ENCODE measurements at regions not wholly inside any gene's neighbourhood (a gene's known extent, or its start where the extent isn't known, plus 50 kb on each side); places are given as distances from the start of the nearest gene placed in this dataset.

DNA sequence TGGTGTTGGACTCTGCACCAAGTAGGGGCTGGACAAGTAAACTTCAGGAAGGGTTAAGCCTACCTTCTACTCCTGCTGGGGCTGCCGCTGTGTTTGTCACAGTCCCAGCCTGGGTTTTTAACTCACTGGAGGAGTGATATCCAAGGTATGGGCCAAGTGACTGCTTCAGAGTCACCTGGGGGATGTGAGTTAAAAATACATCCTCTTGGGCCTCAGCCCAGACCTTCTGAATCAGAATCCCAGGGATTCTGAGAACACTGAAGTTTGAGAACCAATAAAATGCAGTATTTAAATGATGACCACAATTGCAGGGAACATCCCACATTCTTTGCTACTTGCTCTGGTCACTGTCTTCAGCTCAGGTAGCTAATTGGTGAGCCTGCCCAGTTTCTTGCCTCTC is 95.1 kb upstream of the DNAH5 start:
- TF ChIP-seq GATA2 (IDR thresholded peaks at IDR 0.05; ENCODE audit: low read depth, low read length) (no peak), GATA3 (IDR thresholded peaks at IDR 0.05; ENCODE audit: low read depth, low read length) (no peak)

DNA sequence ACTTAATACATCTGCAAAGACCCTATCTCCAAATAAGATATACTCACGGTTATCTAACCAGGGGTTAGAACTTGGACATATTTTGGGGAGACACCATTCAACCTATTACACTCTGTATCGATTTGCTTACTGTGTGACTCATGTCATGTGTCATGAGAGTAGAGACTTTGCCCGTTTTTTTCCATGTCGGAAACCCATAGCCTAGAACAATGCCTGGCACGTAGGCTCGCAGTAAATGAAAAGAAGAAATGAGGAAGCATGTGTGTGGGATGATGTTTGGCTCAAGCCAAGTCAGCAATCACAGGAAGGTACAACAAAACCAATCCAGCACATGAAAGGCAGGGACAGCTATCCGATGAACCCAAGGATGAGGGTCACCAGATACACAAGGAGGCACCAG is 94.6 kb upstream of the DNAH5 start:
- TF ChIP-seq GATA3 (IDR thresholded peaks at IDR 0.05; ENCODE audit: low read depth, low read length) (no peak), GATA2 (IDR thresholded peaks at IDR 0.05; ENCODE audit: low read depth, low read length) (no peak)

DNA sequence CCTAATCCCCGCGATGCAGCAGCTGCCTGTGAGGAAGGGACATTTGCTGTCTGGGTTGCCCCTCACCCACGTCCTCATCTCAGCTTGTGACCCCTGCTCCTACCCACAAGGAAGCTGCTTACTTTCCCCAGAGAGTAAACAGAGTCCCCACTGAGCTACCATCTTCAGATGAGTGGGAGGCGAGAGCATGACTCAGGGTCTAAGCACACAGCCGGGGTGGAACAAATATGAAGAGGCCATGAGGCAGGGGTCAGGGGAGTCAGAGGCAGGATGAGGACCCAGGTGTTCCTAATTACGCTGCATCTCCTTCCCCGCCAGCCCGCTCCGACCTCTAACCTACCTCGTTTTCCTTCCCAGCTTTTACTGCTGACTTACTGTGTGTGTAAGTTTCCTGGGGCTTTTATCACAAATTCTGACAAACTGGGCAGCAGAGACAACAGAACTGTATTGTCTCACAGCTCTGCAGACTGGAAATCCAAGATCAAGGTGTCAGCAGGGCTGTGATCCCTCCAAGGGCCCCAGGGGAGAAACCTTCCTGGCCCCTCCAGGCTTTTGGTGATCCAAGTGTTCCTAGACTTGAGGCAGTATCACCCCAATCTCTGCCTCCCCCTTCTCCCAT is 94.0 kb upstream of the DNAH5 start:
- TF ChIP-seq GATA2 (IDR thresholded peaks at IDR 0.05; ENCODE audit: low read depth, low read length) (no peak), GATA3 (IDR thresholded peaks at IDR 0.05; ENCODE audit: low read depth, low read length) (no peak)

DNA sequence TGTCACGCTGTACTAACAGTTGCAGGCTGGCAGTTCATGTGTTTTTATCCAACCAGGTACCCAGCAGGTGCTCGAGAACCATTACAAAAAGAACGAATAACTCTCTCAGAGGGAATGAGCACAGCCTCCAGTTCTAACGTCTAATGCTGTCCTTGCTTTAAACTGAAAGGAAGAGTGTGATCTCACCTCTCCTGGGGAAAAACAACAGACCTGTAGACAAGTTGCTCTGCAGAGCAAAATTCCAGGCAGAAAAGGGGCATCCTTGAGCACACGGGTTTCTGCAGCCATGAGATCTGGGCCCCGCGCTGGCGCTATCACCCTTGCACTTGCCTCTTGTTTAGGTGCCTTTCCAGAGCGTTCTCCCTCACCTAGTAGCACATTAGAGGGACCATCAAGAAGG is 92.5 kb upstream of the DNAH5 start:
- no peak for TF ChIP-seq GATA3 (IDR thresholded peaks at IDR 0.05; ENCODE audit: low read depth, low read length)

DNA sequence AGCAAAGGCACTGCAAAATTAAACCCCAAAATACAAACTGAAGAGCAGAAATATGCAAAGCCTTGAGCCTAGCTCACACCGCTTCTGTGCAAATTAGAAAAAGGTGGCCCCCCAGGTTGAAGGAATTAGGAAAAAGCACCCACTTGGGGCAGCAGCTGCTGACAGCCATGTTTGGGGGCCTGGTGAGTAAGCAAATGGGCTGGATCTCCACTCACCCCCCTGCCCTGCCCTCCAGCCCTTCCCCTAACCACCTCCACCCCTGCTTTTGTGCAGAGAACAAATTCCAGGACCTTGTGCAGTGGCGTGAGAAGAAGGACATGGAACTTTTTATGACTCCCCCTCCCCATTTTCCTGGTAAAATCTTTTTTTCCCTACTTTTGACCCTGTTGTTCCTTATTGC is 92.0 kb upstream of the DNAH5 start:
- TF ChIP-seq GATA2 (IDR thresholded peaks at IDR 0.05; ENCODE audit: low read depth, low read length) (no peak), GATA3 (IDR thresholded peaks at IDR 0.05; ENCODE audit: low read depth, low read length) (no peak)

DNA sequence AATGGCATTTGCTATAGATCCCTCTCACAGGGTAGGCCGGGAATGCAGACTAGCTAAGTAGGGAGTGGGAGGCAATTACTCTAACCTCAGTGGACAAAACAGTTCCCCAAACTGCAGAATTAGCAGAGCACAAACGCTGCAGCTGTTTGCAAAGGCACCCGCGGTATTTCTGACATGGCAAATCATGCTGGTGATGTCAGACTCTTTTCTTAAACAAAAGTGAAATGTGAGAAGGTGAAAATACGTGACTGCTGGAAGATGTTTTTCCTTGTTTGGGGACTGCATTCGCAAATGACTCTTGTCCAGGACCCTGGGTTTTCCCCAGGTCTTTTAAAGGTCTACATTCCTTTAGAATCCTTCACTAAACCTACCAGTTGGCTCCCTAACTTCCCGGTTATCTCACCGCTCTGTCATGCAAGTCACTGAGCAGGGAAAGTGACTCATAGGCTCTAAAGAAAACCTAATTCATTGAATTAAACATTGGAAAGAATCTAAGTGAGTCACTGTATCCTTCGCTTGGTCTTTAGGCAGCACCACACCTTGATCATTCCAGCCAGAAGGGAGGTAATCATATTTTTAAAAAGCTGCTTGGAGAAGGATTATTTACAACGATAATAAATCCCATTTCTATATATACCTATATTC is 91.5 kb upstream of the DNAH5 start:
- TF ChIP-seq GATA2 (IDR thresholded peaks at IDR 0.05; ENCODE audit: low read depth, low read length), result no peak
- TF ChIP-seq GATA3 (IDR thresholded peaks at IDR 0.05; ENCODE audit: low read depth, low read length), result no peak

DNA sequence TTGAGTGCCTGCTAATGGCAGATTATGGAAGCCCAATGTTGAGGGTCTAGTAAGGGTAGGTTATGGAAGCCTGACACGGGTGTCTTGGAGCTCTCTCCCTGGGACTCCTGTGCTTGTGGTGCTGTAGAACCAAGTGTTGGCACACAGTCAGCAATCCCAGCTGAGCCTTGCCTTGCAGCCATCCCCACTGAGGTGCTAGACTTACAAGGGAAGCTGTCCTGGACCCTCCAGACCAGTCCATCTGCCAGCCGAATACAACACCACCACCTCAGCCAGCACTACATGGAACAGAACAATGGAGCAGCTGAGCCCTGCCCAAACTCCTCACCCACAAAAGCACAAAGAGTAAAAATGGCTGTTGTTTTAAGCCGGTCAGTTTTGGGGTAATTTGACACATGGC is 90.5 kb upstream of the DNAH5 start:
- no peak for TF ChIP-seq GATA2 (IDR thresholded peaks at IDR 0.05; ENCODE audit: low read depth, low read length)

DNA sequence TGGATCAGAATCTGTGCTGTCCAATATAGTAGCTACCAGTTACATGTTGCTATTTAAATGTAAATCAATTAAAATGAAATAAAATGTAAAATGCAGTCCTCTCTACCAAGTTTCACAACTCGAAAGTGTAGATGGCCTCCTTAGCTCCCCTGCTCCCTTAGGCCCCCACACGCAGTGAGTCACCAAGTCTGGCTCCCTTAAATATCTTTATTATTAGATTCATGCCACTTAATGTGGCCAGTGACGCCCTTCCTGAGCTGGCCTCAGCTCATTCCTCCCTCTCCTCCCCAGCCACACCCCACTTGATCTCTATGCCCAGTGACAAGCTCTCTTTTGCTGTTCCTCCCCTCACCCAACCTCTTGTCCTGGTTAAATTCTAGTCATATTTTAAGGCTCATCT is 88.4 kb upstream of the DNAH5 start:
- no peak for TF ChIP-seq GATA3 (IDR thresholded peaks at IDR 0.05; ENCODE audit: low read depth, low read length)
- TF ChIP-seq GATA2 (IDR thresholded peaks at IDR 0.05; ENCODE audit: low read depth, low read length), result no peak

DNA sequence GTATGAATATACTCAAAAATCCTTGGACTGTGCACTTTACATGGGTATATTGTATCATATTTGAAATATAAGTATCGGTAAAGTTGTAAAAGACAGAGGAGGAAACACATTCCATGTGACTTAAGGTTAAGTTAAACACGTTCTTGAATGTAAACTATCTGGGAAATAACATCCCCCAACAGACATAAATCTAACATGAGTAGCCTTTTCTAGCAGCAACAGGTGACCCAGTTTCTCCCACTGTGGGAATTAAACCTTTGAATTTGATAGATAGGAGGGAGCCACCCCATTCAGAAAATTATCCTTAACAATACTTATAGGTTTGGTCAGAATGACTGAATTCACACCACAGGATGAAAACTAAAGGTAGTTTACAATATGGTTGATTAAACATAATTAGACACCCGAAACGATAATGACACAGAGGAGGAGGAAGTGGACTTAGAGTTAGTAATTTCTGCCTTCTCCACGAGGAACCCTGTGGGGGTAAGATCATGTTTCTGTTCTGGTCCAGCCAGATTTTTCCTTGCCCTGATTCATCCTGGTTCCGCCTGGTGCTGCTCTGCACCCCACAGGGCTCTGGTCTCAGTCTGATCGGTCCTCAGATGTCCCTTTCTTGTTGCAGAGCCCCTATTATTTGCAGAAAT is 84.6 kb upstream of the DNAH5 start:
- TF ChIP-seq GATA3 (IDR thresholded peaks at IDR 0.05; ENCODE audit: low read depth, low read length) (no peak), GATA2 (IDR thresholded peaks at IDR 0.05; ENCODE audit: low read depth, low read length) (no peak)

DNA sequence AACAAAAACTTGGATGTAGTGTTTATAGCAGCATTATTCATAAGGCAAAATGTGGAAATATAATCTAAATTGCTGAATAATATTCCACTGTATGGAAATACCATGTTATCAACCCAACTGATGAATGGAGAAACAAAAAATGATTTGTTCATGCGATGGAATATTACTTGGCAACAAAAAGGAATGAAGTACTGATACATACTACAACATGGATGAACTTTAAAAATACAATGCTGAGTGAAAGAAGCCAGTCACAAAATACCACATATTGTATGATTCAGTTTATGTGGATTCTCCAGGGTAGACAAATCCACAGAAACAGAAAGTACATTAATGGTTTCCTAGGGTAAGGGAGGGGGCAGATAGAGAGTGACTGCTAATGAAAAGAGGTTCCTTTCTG is 83.7 kb upstream of the DNAH5 start:
- TF ChIP-seq GATA2 (IDR thresholded peaks at IDR 0.05; ENCODE audit: low read depth, low read length), result no peak
- TF ChIP-seq GATA3 (IDR thresholded peaks at IDR 0.05; ENCODE audit: low read depth, low read length), result no peak

DNA sequence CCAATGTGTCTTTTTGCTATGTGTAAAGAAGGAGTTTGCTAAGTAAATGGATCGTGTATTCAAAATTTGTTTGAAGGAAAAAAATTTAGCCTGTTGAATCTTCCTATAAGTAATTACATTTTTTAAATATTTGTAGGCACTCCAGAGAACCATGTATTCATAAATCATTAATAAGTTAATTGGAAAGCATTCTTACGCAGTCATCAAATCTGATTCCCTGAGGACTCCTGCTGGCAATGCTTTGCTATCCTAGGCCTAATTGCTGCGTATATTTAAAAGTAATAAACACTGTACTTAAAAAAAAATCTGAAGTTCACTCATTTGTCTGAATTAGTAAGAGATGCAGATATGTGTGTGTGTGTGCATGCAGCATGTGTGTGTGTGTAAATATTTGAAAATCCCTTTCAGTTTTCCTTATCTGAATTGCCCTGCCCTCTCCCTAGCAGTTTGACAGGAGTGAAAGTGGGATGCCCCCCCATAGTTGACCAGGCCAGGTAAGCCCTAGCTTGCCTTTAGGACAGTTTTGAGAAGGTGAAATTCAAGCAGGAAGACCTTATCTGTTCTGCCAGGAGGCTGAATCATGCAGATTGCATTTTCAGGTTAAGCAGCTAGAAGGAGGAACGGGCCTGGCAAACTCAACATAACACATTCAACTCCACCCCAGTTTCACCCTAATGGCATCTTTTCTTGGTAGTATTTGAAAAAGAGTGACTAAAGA is 81.2 kb upstream of the DNAH5 start:
- TF ChIP-seq GATA3 (IDR thresholded peaks at IDR 0.05; ENCODE audit: low read depth, low read length) (no peak), GATA2 (IDR thresholded peaks at IDR 0.05; ENCODE audit: low read depth, low read length) (no peak)

DNA sequence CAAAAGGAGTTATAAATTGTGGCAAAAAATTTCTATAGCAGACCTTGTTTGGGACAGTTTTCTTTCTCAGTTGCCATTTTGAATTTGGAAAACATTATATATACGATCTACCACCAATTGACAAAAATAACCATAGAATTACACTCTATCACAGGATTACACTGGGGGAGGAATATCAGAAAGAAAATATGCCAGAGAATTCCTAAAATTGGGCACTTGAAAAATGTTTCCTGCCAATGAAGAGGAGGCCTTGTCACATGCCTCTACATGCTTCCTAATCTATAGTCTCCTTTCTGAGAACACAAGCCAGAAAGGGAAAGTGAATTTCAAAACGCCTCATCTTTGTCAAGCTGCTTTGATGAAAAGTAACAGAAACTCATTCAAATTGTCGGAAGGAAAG is 78.5 kb upstream of the DNAH5 start:
- TF ChIP-seq GATA2 (IDR thresholded peaks at IDR 0.05; ENCODE audit: low read depth, low read length) (no peak), GATA3 (IDR thresholded peaks at IDR 0.05; ENCODE audit: low read depth, low read length) (no peak)

DNA sequence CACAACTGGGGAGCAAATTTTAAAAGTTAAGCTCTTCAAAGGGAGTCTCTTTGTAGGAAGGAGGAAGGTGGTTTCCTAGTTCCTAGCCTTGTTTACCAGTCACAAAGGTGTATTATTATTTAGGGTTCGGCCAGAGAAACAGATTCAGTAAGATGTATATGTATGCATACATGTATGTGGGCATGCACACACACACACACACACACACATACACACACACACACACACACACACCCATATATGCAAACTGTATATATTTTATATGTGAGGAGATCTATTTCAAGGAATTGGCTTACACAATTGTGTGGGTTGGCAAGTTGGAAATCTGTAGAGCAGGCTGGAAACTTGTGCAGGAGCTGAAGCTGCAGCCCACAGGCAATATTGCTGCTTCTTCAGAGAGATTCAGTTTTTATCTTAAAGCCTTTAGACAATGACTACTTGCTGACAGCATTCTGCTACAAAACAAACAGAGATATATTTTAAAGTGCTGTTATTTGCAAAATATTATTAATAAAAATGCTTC is 75.3 kb upstream of the DNAH5 start:
- TF ChIP-seq GATA3 (IDR thresholded peaks at IDR 0.05; ENCODE audit: low read depth, low read length), result no peak
- no peak for TF ChIP-seq GATA2 (IDR thresholded peaks at IDR 0.05; ENCODE audit: low read depth, low read length)

DNA sequence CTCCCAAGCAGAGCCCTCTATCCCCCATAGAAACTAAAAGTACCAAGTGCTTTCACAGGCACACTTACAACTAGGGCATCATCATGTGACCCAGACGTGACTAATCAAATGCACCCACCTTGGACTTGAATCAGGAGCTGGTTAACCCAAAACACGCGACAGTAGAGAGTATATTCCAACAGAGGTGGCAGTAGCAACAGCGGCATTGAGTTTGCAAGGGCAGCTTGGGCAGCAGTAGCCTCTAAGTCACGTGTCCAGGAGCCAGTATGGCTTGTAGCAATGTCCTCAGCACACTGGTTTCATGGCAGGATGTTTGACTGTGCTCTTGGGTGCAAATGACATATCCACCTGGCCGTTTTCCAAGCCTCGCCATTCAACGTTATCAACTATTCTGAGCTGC is 73.4 kb upstream of the DNAH5 start:
- TF ChIP-seq GATA3 (IDR thresholded peaks at IDR 0.05; ENCODE audit: low read depth, low read length), result no peak
- TF ChIP-seq GATA2 (IDR thresholded peaks at IDR 0.05; ENCODE audit: low read depth, low read length), result no peak

DNA sequence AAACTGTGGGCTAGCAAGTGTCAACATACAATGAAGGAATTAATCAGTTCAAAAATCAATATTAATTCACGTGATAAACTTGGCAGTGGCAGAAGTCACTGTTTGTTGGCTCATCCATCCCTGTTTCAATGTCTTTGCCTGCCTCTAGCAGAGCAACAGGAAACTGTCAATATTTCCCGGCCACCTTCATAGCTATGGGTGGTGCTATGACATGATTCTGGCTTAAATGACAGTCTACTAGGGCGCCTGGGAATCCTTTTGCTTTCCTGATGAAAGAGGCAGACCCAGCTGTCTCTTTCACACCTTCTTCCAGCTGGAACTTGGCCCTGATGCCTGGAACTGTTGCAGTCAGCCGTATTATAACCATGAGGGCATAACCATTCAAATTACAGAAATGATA is 72.1 kb upstream of the DNAH5 start:
- no peak for TF ChIP-seq GATA2 (IDR thresholded peaks at IDR 0.05; ENCODE audit: low read depth, low read length)
- no peak for TF ChIP-seq GATA3 (IDR thresholded peaks at IDR 0.05; ENCODE audit: low read depth, low read length)

Data from SH-SY5Y (cell line).